Duodenal mucosa (tissue), 2 donors: ENCODE measurements at regions not wholly inside any gene's neighbourhood (a gene's known extent, or its start where the extent isn't known, plus 50 kb on each side); places are given as distances from the start of the nearest gene placed in this dataset.
"Not testable (repeated sequence)": the region's sequence is repeated elsewhere in the genome, so short reads cannot be mapped to it uniquely, and the experiment has no call there.

Experiments used
- H3K27ac ChIP-seq: one replicate; pipeline ENCODE4 v1.7.0; 2013; ENCODE audit warnings: low read depth, low read length
- H3K27me3 ChIP-seq, 2 donors: one replicate each; pipeline ENCODE4 v1.7.0; 2013; ENCODE audit warnings: low read length in 2 of 2, control low read depth in 1 of 2; ENCODE audit not compliant: insufficient read depth in 2 of 2, control insufficient read depth in 1 of 2
- H3K36me3 ChIP-seq, 2 donors: one replicate each; pipeline ENCODE4 v1.7.0; 2013; ENCODE audit warnings: low read length in 2 of 2, control low read depth in 1 of 2; ENCODE audit not compliant: insufficient read depth in 2 of 2, control insufficient read depth in 1 of 2
- H3K4me1 ChIP-seq, 2 donors: one replicate each; pipeline ENCODE4 v1.7.0; 2013; ENCODE audit warnings: low read length in 2 of 2, control low read depth in 1 of 2; ENCODE audit not compliant: insufficient read depth in 2 of 2, control insufficient read depth in 1 of 2
- H3K4me3 ChIP-seq, 2 donors: one replicate each; pipeline ENCODE4 v1.7.0; 2013; ENCODE audit warnings: low read length in 2 of 2, low read depth in 1 of 2
- H3K9ac ChIP-seq, 2 donors: one replicate each; pipeline ENCODE4 v1.7.0; 2013; ENCODE audit warnings: low read length in 2 of 2, low read depth in 1 of 2
- H3K9me3 ChIP-seq, 2 donors: one replicate each; pipeline ENCODE4 v1.7.0; 2013; ENCODE audit warnings: low read length in 2 of 2, control low read depth in 1 of 2; ENCODE audit not compliant: control insufficient read depth in 1 of 2

DNA sequence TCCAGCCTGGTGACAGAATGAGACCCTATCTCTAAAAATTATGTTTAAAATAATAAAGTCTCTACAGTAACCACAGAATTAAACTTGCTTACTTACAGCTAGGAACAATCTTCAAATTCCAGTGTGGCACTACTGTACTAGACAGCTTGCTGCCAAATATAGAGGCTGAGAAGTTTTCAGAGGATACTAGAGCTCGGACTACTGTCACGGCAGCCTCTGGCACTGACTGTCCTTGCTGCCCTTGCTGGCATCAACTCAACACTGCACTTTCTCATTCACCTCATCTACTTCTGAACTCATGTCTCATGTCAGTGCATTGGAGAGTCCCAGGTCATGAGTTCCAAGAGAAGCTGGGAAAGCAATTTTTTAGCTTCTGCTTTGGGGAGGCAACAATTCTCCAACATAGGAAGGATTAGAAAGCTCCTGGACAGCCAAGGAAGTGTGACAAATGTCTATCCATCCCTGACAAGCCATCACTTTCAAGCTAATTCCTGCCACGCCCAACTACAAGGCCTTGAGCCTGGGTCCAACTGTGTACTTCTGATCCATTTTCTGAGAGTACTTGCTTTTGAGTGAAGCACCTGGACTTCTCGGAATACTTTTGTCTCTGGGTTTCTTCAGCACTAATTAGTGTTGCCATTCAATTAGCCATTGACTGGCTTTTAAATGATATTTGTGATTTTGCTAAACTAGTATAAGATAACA, 98.6 kb upstream of the NR3C2 start:
- Histone ChIP-seq H3K4me1 (peaks cover 0 to 5% of the 10 kb centered on the region in 2 donors), H3K4me3 (no peak overlapping the region), H3K27ac (no peak overlapping the region), H3K27me3 (no peaks in the 10 kb centered on the region), H3K9ac (no peak overlapping the region), H3K36me3 (no peaks in the 10 kb centered on the region), H3K9me3 (peaks cover under 1% of the 10 kb centered on the region in 2 donors)

DNA sequence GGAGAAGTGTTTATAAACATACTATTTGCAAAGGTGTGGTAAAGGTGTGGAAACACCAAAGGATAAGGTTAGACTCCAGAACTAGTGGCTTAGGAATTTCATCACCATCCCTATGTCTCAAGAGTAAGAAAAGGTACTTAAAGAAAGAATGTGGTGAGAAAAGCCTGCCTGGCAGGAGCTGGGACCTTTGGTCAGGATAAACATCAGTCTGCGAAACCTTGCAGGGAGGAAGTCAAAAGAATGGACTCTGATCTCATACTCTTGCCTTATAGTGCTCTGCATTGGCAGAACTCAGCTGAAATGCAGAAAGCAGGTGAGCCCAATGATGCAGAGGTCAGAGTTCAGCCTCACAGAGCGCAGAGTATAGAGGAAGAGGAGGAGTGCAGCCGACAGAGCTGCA, 97.2 kb upstream of the NR3C2 start:
- Histone ChIP-seq H3K4me1 (peaks cover 0 to 5% of the 10 kb centered on the region in 2 donors), H3K4me3 (no peak overlapping the region), H3K27ac (no peak overlapping the region), H3K27me3 (no peaks in the 10 kb centered on the region), H3K36me3 (no peaks in the 10 kb centered on the region), H3K9me3 (peaks cover 5 to 6% of the 10 kb centered on the region in 2 donors), H3K9ac (no peak overlapping the region)

DNA sequence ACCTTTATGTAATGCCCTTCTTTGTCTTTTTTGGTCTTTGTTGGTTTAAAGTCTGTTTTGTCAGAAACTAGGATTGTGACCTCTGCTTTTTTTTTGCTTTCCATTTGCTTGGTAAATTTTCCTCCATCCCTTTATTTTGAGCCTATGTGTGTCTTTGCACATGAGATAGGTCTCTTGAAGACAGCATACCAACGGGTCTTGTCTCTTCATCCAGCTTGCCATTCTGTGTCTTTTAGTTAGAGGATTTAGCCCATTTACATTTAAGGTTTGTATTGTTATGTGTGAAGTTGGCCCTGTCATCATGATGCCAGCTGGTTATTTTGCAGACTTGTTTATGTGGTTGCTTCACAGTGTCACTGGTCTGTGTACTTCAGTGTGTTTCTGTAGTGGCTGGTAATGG, 91.6 kb upstream of the NR3C2 start:
- H3K9ac ChIP-seq, H3K27me3 ChIP-seq, H3K4me3 ChIP-seq, H3K27ac ChIP-seq, H3K4me1 ChIP-seq, H3K36me3 ChIP-seq: not testable (repeated sequence)
- peaks cover 12 to 19% of the 10 kb centered on the region in 2 donors for H3K9me3 ChIP-seq

DNA sequence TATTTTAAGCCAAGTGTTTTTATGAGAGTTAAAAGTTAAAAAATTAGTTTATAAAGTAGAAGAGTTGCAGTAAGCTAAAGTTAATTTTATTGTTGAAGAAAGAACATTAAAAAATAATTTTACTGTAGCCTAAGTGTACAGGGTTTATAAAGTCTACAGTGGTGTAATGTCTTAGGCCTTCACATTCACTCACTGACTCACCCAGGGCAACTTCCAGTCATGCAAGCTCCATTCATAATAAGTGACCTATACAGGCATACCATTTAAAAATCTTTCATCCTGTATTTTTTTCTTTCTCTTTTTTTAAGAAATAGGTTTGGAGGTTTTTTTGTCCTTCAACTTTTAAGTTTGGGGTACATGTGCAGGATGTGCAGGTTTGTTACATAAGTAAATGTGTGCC, 87.9 kb upstream of the NR3C2 start:
- Histone ChIP-seq H3K9me3 (peaks cover 6 to 15% of the 10 kb centered on the region in 2 donors), H3K9ac (no peak overlapping the region), H3K27me3 (no peaks in the 10 kb centered on the region), H3K27ac (no peak overlapping the region), H3K4me3 (no peak overlapping the region), H3K36me3 (no peaks in the 10 kb centered on the region), H3K4me1 (no peaks in the 10 kb centered on the region)

DNA sequence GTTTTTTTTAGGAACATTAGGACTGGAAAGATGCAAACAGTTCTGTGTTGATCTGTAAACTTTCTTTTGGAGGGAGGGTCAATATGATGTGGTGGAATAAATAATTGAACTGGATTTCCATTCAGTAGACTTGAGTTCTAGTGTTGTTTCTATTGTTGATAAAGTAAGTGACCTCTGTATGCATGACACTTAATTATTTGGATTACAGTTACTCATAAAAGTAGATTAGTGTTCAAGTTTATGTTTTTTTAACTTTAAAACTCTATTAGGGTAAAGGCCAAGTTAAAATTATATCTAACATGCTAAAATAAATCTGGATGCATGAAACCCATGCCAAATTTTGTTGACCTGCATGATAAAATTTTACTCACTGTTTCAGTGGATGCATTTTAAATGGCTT, 85.4 kb upstream of the NR3C2 start:
- no peaks in the 10 kb centered on the region for H3K36me3 ChIP-seq
- no peak overlapping the region for H3K27ac ChIP-seq

DNA sequence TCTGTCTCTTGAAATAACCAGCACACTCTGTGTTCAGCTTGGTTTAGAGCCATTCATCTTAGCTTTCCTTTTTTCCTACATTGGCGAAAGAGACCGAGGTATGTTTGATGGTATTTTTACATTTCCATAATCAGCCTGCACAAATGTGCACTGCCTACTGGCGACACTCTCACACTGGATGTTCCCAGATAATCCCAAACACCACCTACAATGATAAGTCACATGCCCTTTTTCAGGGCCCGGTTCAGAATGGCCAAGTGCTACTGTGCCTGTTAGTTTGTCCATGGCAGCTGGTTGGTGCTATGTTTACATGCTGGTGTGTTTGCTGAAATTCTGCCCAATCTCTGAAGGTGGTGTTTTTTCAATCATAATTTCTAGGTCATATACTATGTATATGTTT, 80.8 kb upstream of the NR3C2 start:
- no peaks in the 10 kb centered on the region for H3K9me3 ChIP-seq
- no peak overlapping the region for H3K4me3 ChIP-seq
- no peaks in the 10 kb centered on the region for H3K27me3 ChIP-seq
- no peaks in the 10 kb centered on the region for H3K4me1 ChIP-seq
- no peak overlapping the region for H3K9ac ChIP-seq
- H3K27ac ChIP-seq: no peak overlapping the region
- no peaks in the 10 kb centered on the region for H3K36me3 ChIP-seq

More for the DNA sequence above, 85.4 kb upstream of the NR3C2 start:
- H3K27me3 ChIP-seq: no peaks in the 10 kb centered on the region
- no peak overlapping the region for H3K9ac ChIP-seq
- peaks cover 0 to 2% of the 10 kb centered on the region in 2 donors for H3K9me3 ChIP-seq
- no peak overlapping the region for H3K4me3 ChIP-seq
- H3K4me1 ChIP-seq: no peaks in the 10 kb centered on the region

DNA sequence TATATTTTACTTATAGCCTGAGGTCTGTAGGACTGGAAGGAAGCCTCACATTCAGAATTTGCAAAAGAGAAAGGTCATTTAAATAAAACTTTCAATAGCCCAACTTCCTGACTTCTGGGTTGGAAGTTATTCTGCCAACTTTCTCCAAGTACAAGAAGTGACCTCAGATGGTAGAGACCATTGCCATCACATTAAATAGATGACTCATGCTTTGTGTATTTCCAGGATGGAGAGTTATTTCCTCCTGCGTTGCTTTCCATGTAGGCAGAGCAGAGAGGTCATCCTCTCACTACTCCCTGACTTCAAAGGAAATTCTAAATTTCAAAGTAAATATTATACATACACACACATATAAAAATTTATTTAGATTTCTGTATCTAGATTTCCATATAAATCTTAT, 73.0 kb upstream of the NR3C2 start:
- H3K27ac ChIP-seq: no peak overlapping the region
- no peaks in the 10 kb centered on the region for H3K36me3 ChIP-seq
- H3K4me3 ChIP-seq: no peak overlapping the region
- H3K4me1 ChIP-seq: no peaks in the 10 kb centered on the region
- H3K27me3 ChIP-seq: no peaks in the 10 kb centered on the region
- H3K9ac ChIP-seq: no peak overlapping the region
- no peaks in the 10 kb centered on the region for H3K9me3 ChIP-seq

DNA sequence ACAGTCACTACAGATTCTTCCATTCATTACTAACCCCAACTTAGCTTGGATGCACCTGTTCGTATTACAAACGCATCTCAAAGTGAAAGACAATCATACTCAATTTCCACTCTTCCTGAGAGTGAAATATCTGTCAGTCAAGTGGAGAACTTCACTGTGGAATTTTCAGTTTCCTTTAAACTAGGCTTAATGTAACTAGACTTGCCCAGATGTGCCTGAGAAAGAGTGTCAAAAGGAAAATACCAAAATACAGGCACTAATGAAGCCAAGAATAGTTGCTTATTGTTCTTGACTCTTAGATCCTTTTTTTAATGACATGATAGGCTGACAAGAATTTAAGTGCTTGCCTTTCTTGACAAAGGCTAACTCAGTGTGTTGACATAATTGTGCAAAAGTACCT, 72.4 kb upstream of the NR3C2 start:
- Histone ChIP-seq H3K9me3 (no peaks in the 10 kb centered on the region), H3K9ac (no peak overlapping the region), H3K36me3 (no peaks in the 10 kb centered on the region), H3K4me3 (no peak overlapping the region), H3K27me3 (no peaks in the 10 kb centered on the region), H3K4me1 (no peaks in the 10 kb centered on the region), H3K27ac (no peak overlapping the region)

DNA sequence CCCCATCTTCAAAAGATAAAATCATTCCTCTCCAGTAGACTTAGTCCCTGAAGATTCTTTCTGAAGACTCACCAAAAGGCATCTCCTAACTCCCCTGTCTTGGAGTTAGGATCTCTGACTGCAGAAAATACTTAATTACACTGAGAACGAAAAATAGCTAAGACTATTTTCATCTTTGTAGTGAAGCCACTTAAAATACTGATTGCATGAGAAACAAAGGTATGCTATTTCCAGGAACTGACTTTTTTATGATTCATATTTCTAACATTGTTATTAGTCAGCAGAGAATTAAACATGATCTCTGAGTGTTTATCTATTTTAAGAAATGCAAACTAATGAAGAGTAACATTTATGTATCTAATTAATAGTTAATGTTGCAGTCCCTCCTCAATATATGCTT, 71.8 kb upstream of the NR3C2 start:
- no peak overlapping the region for H3K4me3 ChIP-seq
- no peak overlapping the region for H3K27ac ChIP-seq
- no peaks in the 10 kb centered on the region for H3K36me3 ChIP-seq
- no peaks in the 10 kb centered on the region for H3K27me3 ChIP-seq
- no peak overlapping the region for H3K9ac ChIP-seq
- no peaks in the 10 kb centered on the region for H3K4me1 ChIP-seq
- H3K9me3 ChIP-seq: no peaks in the 10 kb centered on the region

DNA sequence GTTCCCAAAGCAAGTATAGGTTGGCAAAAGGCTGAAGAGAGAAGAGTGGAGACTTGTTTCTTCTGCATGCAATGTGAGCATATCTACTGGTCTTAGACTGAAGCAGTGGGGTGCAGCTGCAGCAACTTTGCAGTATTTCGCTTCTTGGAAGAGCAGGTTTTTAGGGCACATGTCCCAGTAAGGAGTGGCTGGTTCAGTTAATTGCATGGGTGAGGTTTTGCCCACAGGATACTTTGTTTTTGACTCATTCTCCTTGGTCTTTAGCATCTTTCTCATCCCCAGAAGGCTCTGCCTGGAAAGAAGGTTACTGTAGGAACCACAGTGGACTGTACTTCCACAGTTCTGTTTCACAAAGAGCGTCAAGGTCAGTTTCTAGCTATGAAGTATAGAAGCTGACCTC, 68.0 kb upstream of the NR3C2 start:
- no peaks in the 10 kb centered on the region for H3K9me3 ChIP-seq
- H3K9ac ChIP-seq: no peak overlapping the region
- H3K27ac ChIP-seq: no peak overlapping the region
- no peak overlapping the region for H3K4me3 ChIP-seq
- H3K27me3 ChIP-seq: no peaks in the 10 kb centered on the region
- H3K4me1 ChIP-seq: no peaks in the 10 kb centered on the region
- no peaks in the 10 kb centered on the region for H3K36me3 ChIP-seq

DNA sequence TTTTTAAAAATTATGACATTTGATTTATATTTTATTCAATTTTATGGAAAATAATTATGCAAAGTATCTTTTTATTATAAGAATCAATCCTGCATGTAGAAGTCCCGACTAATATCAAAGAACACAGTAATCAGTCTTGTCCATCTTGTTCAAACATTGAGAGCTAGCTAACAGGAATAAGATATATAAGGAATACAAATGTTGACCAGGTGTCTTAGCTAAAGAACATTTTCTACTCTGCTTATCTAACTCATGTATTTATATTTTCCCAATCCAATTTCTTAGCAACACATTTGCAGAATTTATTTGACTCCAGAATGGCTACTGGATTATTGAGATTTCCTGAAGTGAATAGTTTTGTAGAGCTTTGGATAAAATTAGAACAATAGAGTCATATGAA, 61.5 kb upstream of the NR3C2 start:
- H3K36me3 ChIP-seq: no peaks in the 10 kb centered on the region
- H3K9me3 ChIP-seq: no peaks in the 10 kb centered on the region
- H3K4me3 ChIP-seq: no peak overlapping the region
- H3K4me1 ChIP-seq: no peaks in the 10 kb centered on the region
- no peak overlapping the region for H3K9ac ChIP-seq
- H3K27ac ChIP-seq: no peak overlapping the region
- H3K27me3 ChIP-seq: no peaks in the 10 kb centered on the region
